ENCODE measurements at regions not wholly inside any gene's neighbourhood (a gene's known extent, or its start where the extent isn't known, plus 50 kb on each side); places are given as distances from the start of the nearest gene placed in this dataset.

DNA sequence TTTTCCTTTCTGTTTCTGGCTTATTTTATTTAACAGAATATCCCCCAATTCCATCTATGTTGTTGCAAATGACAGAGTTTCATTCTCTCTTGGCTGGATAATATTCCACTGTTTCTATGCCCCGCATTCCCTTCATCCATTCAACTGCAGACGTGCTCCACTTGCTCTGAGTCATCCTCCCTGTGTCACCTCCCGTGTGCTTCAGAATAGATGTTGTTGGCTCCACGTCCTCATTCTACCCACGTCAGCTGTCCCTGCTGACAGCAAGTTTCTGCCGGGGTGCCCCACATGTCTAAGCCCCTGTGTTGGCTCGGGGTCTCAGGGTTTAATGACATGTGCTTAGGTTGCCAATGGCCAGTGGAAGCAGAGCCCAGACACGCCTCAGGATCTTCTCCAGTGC is 1041.0 kb downstream of the UQCRFS1 start:
- TF ChIP-seq, protein P1, sequence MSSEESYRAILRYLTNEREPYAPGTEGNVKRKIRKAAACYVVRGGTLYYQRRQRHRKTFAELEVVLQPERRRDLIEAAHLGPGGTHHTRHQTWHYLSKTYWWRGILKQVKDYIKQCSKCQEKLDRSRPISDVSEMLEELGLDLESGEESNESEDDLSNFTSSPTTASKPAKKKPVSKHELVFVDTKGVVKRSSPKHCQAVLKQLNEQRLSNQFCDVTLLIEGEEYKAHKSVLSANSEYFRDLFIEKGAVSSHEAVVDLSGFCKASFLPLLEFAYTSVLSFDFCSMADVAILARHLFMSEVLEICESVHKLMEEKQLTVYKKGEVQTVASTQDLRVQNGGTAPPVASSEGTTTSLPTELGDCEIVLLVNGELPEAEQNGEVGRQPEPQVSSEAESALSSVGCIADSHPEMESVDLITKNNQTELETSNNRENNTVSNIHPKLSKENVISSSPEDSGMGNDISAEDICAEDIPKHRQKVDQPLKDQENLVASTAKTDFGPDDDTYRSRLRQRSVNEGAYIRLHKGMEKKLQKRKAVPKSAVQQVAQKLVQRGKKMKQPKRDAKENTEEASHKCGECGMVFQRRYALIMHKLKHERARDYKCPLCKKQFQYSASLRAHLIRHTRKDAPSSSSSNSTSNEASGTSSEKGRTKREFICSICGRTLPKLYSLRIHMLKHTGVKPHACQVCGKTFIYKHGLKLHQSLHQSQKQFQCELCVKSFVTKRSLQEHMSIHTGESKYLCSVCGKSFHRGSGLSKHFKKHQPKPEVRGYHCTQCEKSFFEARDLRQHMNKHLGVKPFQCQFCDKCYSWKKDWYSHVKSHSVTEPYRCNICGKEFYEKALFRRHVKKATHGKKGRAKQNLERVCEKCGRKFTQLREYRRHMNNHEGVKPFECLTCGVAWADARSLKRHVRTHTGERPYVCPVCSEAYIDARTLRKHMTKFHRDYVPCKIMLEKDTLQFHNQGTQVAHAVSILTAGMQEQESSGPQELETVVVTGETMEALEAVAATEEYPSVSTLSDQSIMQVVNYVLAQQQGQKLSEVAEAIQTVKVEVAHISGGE (CRISPR knock-in tag; IDR thresholded peaks at IDR 0.05): no peak
- TF ChIP-seq, protein P2, sequence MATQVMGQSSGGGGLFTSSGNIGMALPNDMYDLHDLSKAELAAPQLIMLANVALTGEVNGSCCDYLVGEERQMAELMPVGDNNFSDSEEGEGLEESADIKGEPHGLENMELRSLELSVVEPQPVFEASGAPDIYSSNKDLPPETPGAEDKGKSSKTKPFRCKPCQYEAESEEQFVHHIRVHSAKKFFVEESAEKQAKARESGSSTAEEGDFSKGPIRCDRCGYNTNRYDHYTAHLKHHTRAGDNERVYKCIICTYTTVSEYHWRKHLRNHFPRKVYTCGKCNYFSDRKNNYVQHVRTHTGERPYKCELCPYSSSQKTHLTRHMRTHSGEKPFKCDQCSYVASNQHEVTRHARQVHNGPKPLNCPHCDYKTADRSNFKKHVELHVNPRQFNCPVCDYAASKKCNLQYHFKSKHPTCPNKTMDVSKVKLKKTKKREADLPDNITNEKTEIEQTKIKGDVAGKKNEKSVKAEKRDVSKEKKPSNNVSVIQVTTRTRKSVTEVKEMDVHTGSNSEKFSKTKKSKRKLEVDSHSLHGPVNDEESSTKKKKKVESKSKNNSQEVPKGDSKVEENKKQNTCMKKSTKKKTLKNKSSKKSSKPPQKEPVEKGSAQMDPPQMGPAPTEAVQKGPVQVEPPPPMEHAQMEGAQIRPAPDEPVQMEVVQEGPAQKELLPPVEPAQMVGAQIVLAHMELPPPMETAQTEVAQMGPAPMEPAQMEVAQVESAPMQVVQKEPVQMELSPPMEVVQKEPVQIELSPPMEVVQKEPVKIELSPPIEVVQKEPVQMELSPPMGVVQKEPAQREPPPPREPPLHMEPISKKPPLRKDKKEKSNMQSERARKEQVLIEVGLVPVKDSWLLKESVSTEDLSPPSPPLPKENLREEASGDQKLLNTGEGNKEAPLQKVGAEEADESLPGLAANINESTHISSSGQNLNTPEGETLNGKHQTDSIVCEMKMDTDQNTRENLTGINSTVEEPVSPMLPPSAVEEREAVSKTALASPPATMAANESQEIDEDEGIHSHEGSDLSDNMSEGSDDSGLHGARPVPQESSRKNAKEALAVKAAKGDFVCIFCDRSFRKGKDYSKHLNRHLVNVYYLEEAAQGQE (IDR thresholded peaks at IDR 0.05; ENCODE audit: low read depth, low read length): no peak
